GM19035 (cell line): ENCODE measurements at regions not wholly inside any gene's neighbourhood (a gene's known extent, or its start where the extent isn't known, plus 50 kb on each side); places are given as distances from the start of the nearest gene placed in this dataset.
"Not testable (repeated sequence)": the region's sequence is repeated elsewhere in the genome, so short reads cannot be mapped to it uniquely, and the experiment has no call there.

Source experiments
- ATAC-seq: cut with Tn5 transposase; IDR thresholded peaks from one replicate; pipeline ENCODE4 v1.9.1; 2021; ENCODE audit not compliant: unreplicated experiment

GRCh38 chr15:96170979-96171739 lies 159.3 kb upstream of the NR2F2 start:
- no peak for ATAC-seq

- ATAC-seq = no peak
Observed at GRCh38 chr15:96171853-96172296, 158.6 kb upstream of the NR2F2 start.

- no peak for ATAC-seq
Observed at GRCh38 chr15:96172417-96172816, 158.1 kb upstream of the NR2F2 start.

- ATAC-seq = no peak
Observed at GRCh38 chr15:96176831-96177230, 153.7 kb upstream of the NR2F2 start.

GRCh38 chr15:96177279-96177678 lies 153.2 kb upstream of the NR2F2 start:
- ATAC-seq = no peak

- no peak for ATAC-seq
Observed at GRCh38 chr15:96180087-96180748, 150.3 kb upstream of the NR2F2 start.

- ATAC-seq = no peak
Observed at GRCh38 chr15:96181217-96181616, 149.3 kb upstream of the NR2F2 start.

GRCh38 chr15:96181873-96182301 lies 148.6 kb upstream of the NR2F2 start:
- ATAC-seq = no peak

GRCh38 chr15:96182736-96183513 lies 147.6 kb upstream of the NR2F2 start:
- ATAC-seq = no peak

GRCh38 chr15:96183514-96183850 lies 147.0 kb upstream of the NR2F2 start:
- no peak for ATAC-seq

- ATAC-seq = no peak
Observed at GRCh38 chr15:96183867-96184266, 146.6 kb upstream of the NR2F2 start.

- no peak for ATAC-seq
Observed at GRCh38 chr15:96184297-96184696, 146.2 kb upstream of the NR2F2 start.

- no peak for ATAC-seq
Observed at GRCh38 chr15:96186105-96186504, 144.4 kb upstream of the NR2F2 start.

- ATAC-seq = no peak
Observed at GRCh38 chr15:96187341-96188305, 142.9 kb upstream of the NR2F2 start.

- ATAC-seq = no peak
Observed at GRCh38 chr15:96197721-96198120, 132.8 kb upstream of the NR2F2 start.

GRCh38 chr15:96199111-96199510 lies 131.4 kb upstream of the NR2F2 start:
- no peak for ATAC-seq

- ATAC-seq = no peak
Observed at GRCh38 chr15:96200357-96200967, 130.0 kb upstream of the NR2F2 start.

GRCh38 chr15:96201696-96202095 lies 128.8 kb upstream of the NR2F2 start:
- no peak for ATAC-seq

- ATAC-seq = not testable (repeated sequence)
Observed at GRCh38 chr15:96205588-96205987, 124.9 kb upstream of the NR2F2 start.

- ATAC-seq = no peak
Observed at GRCh38 chr15:96207377-96208006, 123.0 kb upstream of the NR2F2 start.
